ENCODE measurements at regions not wholly inside any gene's neighbourhood (a gene's known extent, or its start where the extent isn't known, plus 50 kb on each side); places are given as distances from the start of the nearest gene placed in this dataset.

DNA sequence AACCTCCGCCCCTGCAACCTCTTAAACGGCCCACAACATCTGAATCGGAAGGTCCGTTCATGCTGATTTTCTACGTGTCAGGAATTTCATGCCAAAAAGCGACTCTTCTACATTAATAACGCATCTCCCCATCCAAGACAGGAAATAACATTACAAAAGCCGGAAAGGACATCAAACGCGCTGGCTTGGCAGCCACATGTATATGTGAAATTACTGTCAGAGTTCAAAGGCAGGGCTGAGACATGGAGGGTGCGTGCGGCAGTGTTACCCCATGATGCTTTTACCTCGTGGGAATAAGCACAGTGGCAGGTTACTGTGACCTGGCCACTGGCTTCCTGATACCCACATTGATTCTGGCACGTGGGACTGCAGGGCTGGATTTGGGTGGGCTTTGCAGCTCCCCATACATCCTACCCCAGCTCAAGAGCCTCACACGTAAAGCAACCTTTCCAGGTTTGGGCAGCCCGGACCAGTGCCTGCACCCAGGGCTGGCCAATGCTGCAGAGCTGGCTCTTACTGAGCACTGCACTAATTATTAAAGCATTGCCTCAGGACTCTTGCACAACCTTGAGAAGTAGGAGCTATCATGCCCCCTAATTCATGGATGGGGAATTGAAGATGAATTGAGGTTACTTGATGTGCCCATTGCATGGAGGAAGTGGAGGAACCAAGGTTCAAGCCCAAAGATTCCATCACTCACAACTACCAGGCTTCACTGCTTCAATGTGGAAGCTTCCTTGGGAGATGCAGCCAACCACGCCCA is 120.6 kb upstream of the FOXF1 start:
- DNase-seq (no peak), ATAC-seq (no peak)
- no peaks in the 10 kb centered on the region for H3K9me3 ChIP-seq (ENCODE audit: low read length)
- ChIA-PET CTCF (no interaction called here), POLR2A (ENCODE audit: unreplicated experiment) (no interaction called here)
- H3K36me3 ChIP-seq (ENCODE audit: low read depth, low read length): no peaks in the 10 kb centered on the region
- H3F3A ChIP-seq (ENCODE audit: low read length, unreplicated experiment): no peaks in the 10 kb centered on the region
- no peak overlapping the region for H3K4me2 ChIP-seq (ENCODE audit: low read length)
- BruUV-seq (replicated peaks): no TSS peak
- no peaks in the 10 kb centered on the region for H3K27me3 ChIP-seq (ENCODE audit: low read length)
- intact Hi-C loops (cut with micrococcal nuclease): no loop called here
- H3K9me2 ChIP-seq (replicated peaks; ENCODE audit: low read length): no peaks in the 10 kb centered on the region
- no peak overlapping the region for H3K27ac ChIP-seq (ENCODE audit: low read length)
- no peak overlapping the region for H3K9ac ChIP-seq (ENCODE audit: low read length)
- H3K4me1 ChIP-seq (ENCODE audit: insufficient read depth, low read length): no peaks in the 10 kb centered on the region
- no peaks in the 10 kb centered on the region for H3K79me2 ChIP-seq (ENCODE audit: low read length)
- no peak overlapping the region for H2AFZ ChIP-seq (ENCODE audit: low read length)
- H4K20me1 ChIP-seq (ENCODE audit: low read length): no peaks in the 10 kb centered on the region
- H3K4me3 ChIP-seq (ENCODE audit: low read length): no peak overlapping the region
- TF ChIP-seq EZH2phosphoT487 (IDR thresholded peaks at IDR 0.05; ENCODE audit: borderline replicate concordance, low read length) (no peak), EZH2 (IDR thresholded peaks at IDR 0.05; ENCODE audit: low read length, unreplicated experiment) (no peak)
- TF ChIP-seq, protein P1, sequence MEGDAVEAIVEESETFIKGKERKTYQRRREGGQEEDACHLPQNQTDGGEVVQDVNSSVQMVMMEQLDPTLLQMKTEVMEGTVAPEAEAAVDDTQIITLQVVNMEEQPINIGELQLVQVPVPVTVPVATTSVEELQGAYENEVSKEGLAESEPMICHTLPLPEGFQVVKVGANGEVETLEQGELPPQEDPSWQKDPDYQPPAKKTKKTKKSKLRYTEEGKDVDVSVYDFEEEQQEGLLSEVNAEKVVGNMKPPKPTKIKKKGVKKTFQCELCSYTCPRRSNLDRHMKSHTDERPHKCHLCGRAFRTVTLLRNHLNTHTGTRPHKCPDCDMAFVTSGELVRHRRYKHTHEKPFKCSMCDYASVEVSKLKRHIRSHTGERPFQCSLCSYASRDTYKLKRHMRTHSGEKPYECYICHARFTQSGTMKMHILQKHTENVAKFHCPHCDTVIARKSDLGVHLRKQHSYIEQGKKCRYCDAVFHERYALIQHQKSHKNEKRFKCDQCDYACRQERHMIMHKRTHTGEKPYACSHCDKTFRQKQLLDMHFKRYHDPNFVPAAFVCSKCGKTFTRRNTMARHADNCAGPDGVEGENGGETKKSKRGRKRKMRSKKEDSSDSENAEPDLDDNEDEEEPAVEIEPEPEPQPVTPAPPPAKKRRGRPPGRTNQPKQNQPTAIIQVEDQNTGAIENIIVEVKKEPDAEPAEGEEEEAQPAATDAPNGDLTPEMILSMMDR (conservative IDR thresholded peaks at IDR 0.05; ENCODE audit: low read depth, low read length): no peak

DNA sequence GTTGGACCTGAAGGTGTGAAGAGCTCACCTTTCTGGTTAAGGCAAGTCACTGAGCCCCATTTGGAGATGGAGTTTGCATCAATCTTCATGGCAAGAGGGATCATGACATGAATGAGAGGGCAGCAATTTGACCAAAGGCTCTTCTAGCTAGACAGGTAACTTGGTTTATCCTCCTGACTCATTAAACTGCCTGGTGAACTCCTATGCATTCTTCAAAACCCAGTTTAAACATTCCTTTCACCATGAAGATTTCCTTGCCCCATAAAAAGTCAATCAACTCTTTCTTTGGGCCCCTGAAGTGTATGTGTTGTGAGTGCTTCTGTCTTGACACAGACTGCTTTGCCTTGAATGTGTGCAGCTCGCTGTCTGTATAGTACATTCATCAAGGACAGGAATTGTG is 120.0 kb upstream of the FOXF1 start:
- H3K4me3 ChIP-seq (ENCODE audit: low read length): no peak overlapping the region
- H3K79me2 ChIP-seq (ENCODE audit: low read length): no peaks in the 10 kb centered on the region
- H3F3A ChIP-seq (ENCODE audit: low read length, unreplicated experiment): no peaks in the 10 kb centered on the region
- ChIA-PET POLR2A (ENCODE audit: unreplicated experiment) (no interaction called here), CTCF (no interaction called here)
- TF ChIP-seq EZH2 (IDR thresholded peaks at IDR 0.05; ENCODE audit: low read length, unreplicated experiment): no peak
- TF ChIP-seq EZH2phosphoT487 (IDR thresholded peaks at IDR 0.05; ENCODE audit: borderline replicate concordance, low read length): no peak
- TF ChIP-seq, protein P1 (conservative IDR thresholded peaks at IDR 0.05; ENCODE audit: low read depth, low read length): no peak
- H3K27me3 ChIP-seq (ENCODE audit: low read length): no peaks in the 10 kb centered on the region
- no peaks in the 10 kb centered on the region for H3K9me2 ChIP-seq (replicated peaks; ENCODE audit: low read length)
- H3K4me2 ChIP-seq (ENCODE audit: low read length): no peak overlapping the region
- H3K9ac ChIP-seq (ENCODE audit: low read length): no peak overlapping the region
- DNase-seq (no peak), ATAC-seq (no peak)
- no peaks in the 10 kb centered on the region for H3K9me3 ChIP-seq (ENCODE audit: low read length)
- no peak overlapping the region for H3K27ac ChIP-seq (ENCODE audit: low read length)
- no TSS peak for BruUV-seq (replicated peaks)
- no peaks in the 10 kb centered on the region for H3K4me1 ChIP-seq (ENCODE audit: insufficient read depth, low read length)
- H2AFZ ChIP-seq (ENCODE audit: low read length): no peak overlapping the region
- H4K20me1 ChIP-seq (ENCODE audit: low read length): no peaks in the 10 kb centered on the region
- intact Hi-C loops (cut with micrococcal nuclease): no loop called here
- no peaks in the 10 kb centered on the region for H3K36me3 ChIP-seq (ENCODE audit: low read depth, low read length)

DNA sequence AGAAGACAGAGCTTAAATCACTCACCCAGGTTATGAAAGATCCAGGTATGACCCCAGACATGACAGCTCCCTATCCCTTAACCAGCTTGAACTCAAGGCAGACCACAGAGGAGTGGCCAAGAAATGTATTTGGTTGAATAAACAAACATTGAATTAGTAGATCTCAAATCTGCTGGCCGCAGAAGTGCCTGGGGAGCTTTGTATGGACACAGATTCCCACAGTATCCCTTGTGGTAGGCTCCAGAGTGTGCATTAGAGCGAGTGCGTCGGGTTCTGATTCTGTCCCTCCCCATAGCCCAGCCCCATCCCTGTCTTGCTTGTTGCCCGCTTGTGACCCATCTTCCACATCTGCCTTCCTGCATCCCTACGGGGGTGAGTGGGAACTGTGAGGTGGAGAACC is 118.8 kb upstream of the FOXF1 start:
- no peaks in the 10 kb centered on the region for H3K36me3 ChIP-seq (ENCODE audit: low read depth, low read length)
- H3K9me3 ChIP-seq (ENCODE audit: low read length): no peaks in the 10 kb centered on the region
- H4K20me1 ChIP-seq (ENCODE audit: low read length): no peaks in the 10 kb centered on the region
- DNase-seq: no peak
- H3K79me2 ChIP-seq (ENCODE audit: low read length): no peaks in the 10 kb centered on the region
- no peaks in the 10 kb centered on the region for H3K27me3 ChIP-seq (ENCODE audit: low read length)
- intact Hi-C loops (cut with micrococcal nuclease): no loop called here
- ChIA-PET CTCF (no interaction called here), POLR2A (ENCODE audit: unreplicated experiment) (no interaction called here)
- H3K9ac ChIP-seq (ENCODE audit: low read length): no peak overlapping the region
- TF ChIP-seq, protein P1 (conservative IDR thresholded peaks at IDR 0.05; ENCODE audit: low read depth, low read length): no peak
- TF ChIP-seq EZH2 (IDR thresholded peaks at IDR 0.05; ENCODE audit: low read length, unreplicated experiment) (no peak), EZH2phosphoT487 (IDR thresholded peaks at IDR 0.05; ENCODE audit: borderline replicate concordance, low read length) (no peak)
- H3K4me2 ChIP-seq (ENCODE audit: low read length): no peak overlapping the region
- no peak overlapping the region for H2AFZ ChIP-seq (ENCODE audit: low read length)
- H3K4me1 ChIP-seq (ENCODE audit: insufficient read depth, low read length): no peaks in the 10 kb centered on the region
- BruUV-seq (replicated peaks): no TSS peak
- ATAC-seq: no peak
- peak overlapping the region; percentile 20; the same call in 1 of the 2 replicates for H3K27ac ChIP-seq (ENCODE audit: low read length)
- H3F3A ChIP-seq (ENCODE audit: low read length, unreplicated experiment): no peaks in the 10 kb centered on the region
- H3K9me2 ChIP-seq (replicated peaks; ENCODE audit: low read length): no peaks in the 10 kb centered on the region
- H3K4me3 ChIP-seq (ENCODE audit: low read length): no peak overlapping the region

Data from PC-3 (cell line).